Mesendoderm (in vitro differentiated cells): ENCODE measurements at regions not wholly inside any gene's neighbourhood (a gene's known extent, or its start where the extent isn't known, plus 50 kb on each side); places are given as distances from the start of the nearest gene placed in this dataset.

ENCODE experiments used
- DNase-seq: peaks from one replicate; pipeline ENCODE4 v3.0.0; 2013
- H2AK5ac ChIP-seq: 2 replicates; pipeline ENCODE4 v1.6.1; 2013; ENCODE audit warnings: low read length, inconsistent platforms
- H2BK120ac ChIP-seq: 2 replicates; pipeline ENCODE4 v1.6.1; 2013; ENCODE audit warnings: low read depth, mild to moderate bottlenecking, low read length, moderate library complexity, mixed read lengths
- H2BK15ac ChIP-seq: replicated peaks from 2 replicates; pipeline ENCODE4 v1.6.1; 2013; ENCODE audit warnings: low read depth, mild to moderate bottlenecking, moderate library complexity
- H2BK5ac ChIP-seq: 2 replicates; pipeline ENCODE4 v1.6.1; 2013; ENCODE audit warnings: low read length, inconsistent platforms
- H3K18ac ChIP-seq: 2 replicates; pipeline ENCODE4 v1.6.1; 2013; ENCODE audit warnings: mild to moderate bottlenecking, low read length, mixed read lengths
- H3K23ac ChIP-seq: one replicate; pipeline ENCODE4 v1.6.1; 2013; ENCODE audit warnings: low read length
- H3K27ac ChIP-seq: 2 replicates; pipeline ENCODE4 v1.5.1; 2013; ENCODE audit warnings: low read depth, mild to moderate bottlenecking, inconsistent platforms, low read length, moderate library complexity
- H3K27me3 ChIP-seq: 2 replicates; pipeline ENCODE4 v1.6.1; 2013; ENCODE audit warnings: low read length, control low read depth, mild to moderate bottlenecking, inconsistent platforms; ENCODE audit not compliant: insufficient read depth, poor library complexity
- H3K36me3 ChIP-seq: 2 replicates; pipeline ENCODE4 v1.6.1; 2013; ENCODE audit warnings: low read length, inconsistent platforms; ENCODE audit not compliant: control insufficient read depth, insufficient read depth
- H3K4ac ChIP-seq: one replicate; pipeline ENCODE4 v1.6.1; 2013; ENCODE audit warnings: low read depth, mild to moderate bottlenecking, low read length, moderate library complexity
- H3K4me1 ChIP-seq: 2 replicates; pipeline ENCODE4 v1.6.1; 2013; ENCODE audit warnings: low read depth, low read length, inconsistent platforms; ENCODE audit not compliant: control insufficient read depth
- H3K4me2 ChIP-seq: 2 replicates; pipeline ENCODE4 v1.6.1; 2013; ENCODE audit warnings: low read length
- H3K4me3 ChIP-seq: 2 replicates; pipeline ENCODE4 v1.5.1; 2013; ENCODE audit warnings: mild to moderate bottlenecking, low read length
- H3K56ac ChIP-seq: one replicate; pipeline ENCODE4 v1.6.1; 2013; ENCODE audit warnings: low read length
- H3K79me1 ChIP-seq: 2 replicates; pipeline ENCODE4 v1.6.1; 2013; ENCODE audit warnings: low read length, inconsistent platforms
- H3K79me2 ChIP-seq: 2 replicates; pipeline ENCODE4 v1.6.1; 2013; ENCODE audit warnings: mild to moderate bottlenecking, low read length; ENCODE audit not compliant: control insufficient read depth, insufficient read depth
- H3K9ac ChIP-seq: 2 replicates; pipeline ENCODE4 v1.6.1; 2013; ENCODE audit warnings: low read length, inconsistent platforms
- H4K5ac ChIP-seq: one replicate; pipeline ENCODE4 v1.6.1; 2013; ENCODE audit warnings: low read length
- H4K8ac ChIP-seq: one replicate; pipeline ENCODE4 v1.6.1; 2013; ENCODE audit warnings: low read depth, mild to moderate bottlenecking, control low read depth, low read length, moderate library complexity
- WGBS: extraction: QIAGEN DNeasy Blood & Tissue Kit; methylation state at CpG from one replicate; pipeline ENCODE4 v1.1.7; 2013; ENCODE audit warnings: low lambda C conversion rate, missing lambda C conversion rate; ENCODE audit not compliant: insufficient coverage; ENCODE audit errors: extremely low coverage; 5-methylcytosine and 5-hydroxymethylcytosine counted together

- H3K4me2 ChIP-seq: no peak overlapping the region
- no peaks in the 10 kb centered on the region for H3K36me3 ChIP-seq
- H2BK15ac ChIP-seq: no peak overlapping the region
- no peaks in the 10 kb centered on the region for H3K79me2 ChIP-seq
- H3K27me3 ChIP-seq: no peaks in the 10 kb centered on the region
- H3K23ac ChIP-seq: no peak overlapping the region
- peak; percentile 97 for DNase-seq
- no peaks in the 10 kb centered on the region for H3K79me1 ChIP-seq
- no peak overlapping the region for H2BK5ac ChIP-seq
- H3K27ac ChIP-seq: peak overlapping the region; percentile 46
- peaks cover 7% of the 10 kb centered on the region for H3K4me1 ChIP-seq
- no peak overlapping the region for H2BK120ac ChIP-seq
- H3K56ac ChIP-seq: peak overlapping the region; percentile 25
- H2AK5ac ChIP-seq: no peak overlapping the region
- H4K5ac ChIP-seq: no peak overlapping the region
- no peak overlapping the region for H3K4ac ChIP-seq
- H3K4me3 ChIP-seq: no peak overlapping the region
- WGBS: no CpG with 5 or more reads among the region's 12 CpGs
- H3K9ac ChIP-seq: no peak overlapping the region
- peak overlapping the region; percentile 7 for H3K18ac ChIP-seq
- H4K8ac ChIP-seq: no peak overlapping the region
Measured at GRCh38 chr17:72338847-72339790, 218.3 kb downstream of the SOX9 start.

- Histone ChIP-seq H3K4me2 (no peak overlapping the region), H2AK5ac (no peak overlapping the region), H3K18ac (no peak overlapping the region), H3K79me1 (no peaks in the 10 kb centered on the region), H3K9ac (no peak overlapping the region), H3K27me3 (no peaks in the 10 kb centered on the region), H2BK15ac (no peak overlapping the region), H4K5ac (no peak overlapping the region), H2BK120ac (no peak overlapping the region), H3K4ac (no peak overlapping the region), H3K23ac (no peak overlapping the region), H3K36me3 (no peaks in the 10 kb centered on the region), H3K4me3 (no peak overlapping the region), H2BK5ac (no peak overlapping the region), H3K79me2 (no peaks in the 10 kb centered on the region), H3K4me1 (peaks cover 7% of the 10 kb centered on the region), H4K8ac (no peak overlapping the region), H3K27ac (no peak overlapping the region), H3K56ac (no peak overlapping the region)
- no CpG with 5 or more reads among the region's 6 CpGs for WGBS
- no peak for DNase-seq
Measured at GRCh38 chr17:72340836-72341235, 220.0 kb downstream of the SOX9 start.

- H3K4me3 ChIP-seq: no peak overlapping the region
- H2BK5ac ChIP-seq: no peak overlapping the region
- no peaks in the 10 kb centered on the region for H3K79me2 ChIP-seq
- no peak overlapping the region for H3K4ac ChIP-seq
- no peak overlapping the region for H2BK15ac ChIP-seq
- no peak overlapping the region for H2BK120ac ChIP-seq
- H3K79me1 ChIP-seq: no peaks in the 10 kb centered on the region
- H3K27me3 ChIP-seq: no peaks in the 10 kb centered on the region
- no peak overlapping the region for H3K27ac ChIP-seq
- H3K56ac ChIP-seq: no peak overlapping the region
- WGBS: no CpG with 5 or more reads among the region's 5 CpGs
- DNase-seq: peak; percentile 43
- H3K18ac ChIP-seq: no peak overlapping the region
- no peak overlapping the region for H3K4me2 ChIP-seq
- no peak overlapping the region for H3K23ac ChIP-seq
- H3K9ac ChIP-seq: no peak overlapping the region
- H4K5ac ChIP-seq: no peak overlapping the region
- no peaks in the 10 kb centered on the region for H3K36me3 ChIP-seq
- no peak overlapping the region for H2AK5ac ChIP-seq
- peaks cover 5% of the 10 kb centered on the region for H3K4me1 ChIP-seq
- no peak overlapping the region for H4K8ac ChIP-seq
Measured at GRCh38 chr17:72342061-72342460, 221.2 kb downstream of the SOX9 start.

- no peak overlapping the region for H3K23ac ChIP-seq
- no peaks in the 10 kb centered on the region for H3K79me1 ChIP-seq
- H3K36me3 ChIP-seq: no peaks in the 10 kb centered on the region
- H3K79me2 ChIP-seq: no peaks in the 10 kb centered on the region
- H2AK5ac ChIP-seq: no peak overlapping the region
- H3K9ac ChIP-seq: no peak overlapping the region
- H4K8ac ChIP-seq: no peak overlapping the region
- H3K4ac ChIP-seq: no peak overlapping the region
- no CpG with 5 or more reads among the region's 28 CpGs for WGBS
- DNase-seq: peak; percentile 74
- H2BK120ac ChIP-seq: no peak overlapping the region
- H2BK15ac ChIP-seq: no peak overlapping the region
- no peak overlapping the region for H3K27ac ChIP-seq
- no peak overlapping the region for H3K4me2 ChIP-seq
- no peak overlapping the region for H3K18ac ChIP-seq
- no peak overlapping the region for H3K56ac ChIP-seq
- H2BK5ac ChIP-seq: no peak overlapping the region
- H4K5ac ChIP-seq: no peak overlapping the region
- no peak overlapping the region for H3K4me3 ChIP-seq
- peaks cover 5% of the 10 kb centered on the region for H3K4me1 ChIP-seq
- H3K27me3 ChIP-seq: no peaks in the 10 kb centered on the region
Measured at GRCh38 chr17:72342627-72343527, 222.1 kb downstream of the SOX9 start.

DNA sequence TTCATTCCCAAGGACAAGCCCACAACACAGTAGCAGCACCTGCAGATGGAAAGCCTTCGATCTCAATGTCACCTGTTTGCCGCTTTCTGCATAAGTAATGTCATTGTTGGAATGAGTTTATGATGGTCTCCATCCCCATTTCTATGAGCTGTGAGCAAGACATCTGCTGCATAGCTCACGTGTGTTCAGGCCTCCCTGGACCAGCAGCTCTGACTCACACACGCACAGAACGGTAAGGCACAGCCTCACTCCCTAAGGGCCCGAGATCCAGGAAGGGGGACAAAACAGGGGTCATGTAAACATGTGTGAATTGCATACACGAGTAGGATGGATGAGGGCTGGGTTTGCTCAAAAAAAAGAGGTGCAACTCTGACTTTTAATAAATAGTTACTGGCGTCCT is 223.1 kb downstream of the SOX9 start:
- no peak overlapping the region for H3K4ac ChIP-seq
- no CpG with 5 or more reads among the region's 8 CpGs for WGBS
- H3K9ac ChIP-seq: no peak overlapping the region
- H3K27ac ChIP-seq: no peak overlapping the region
- H2AK5ac ChIP-seq: no peak overlapping the region
- no peaks in the 10 kb centered on the region for H3K36me3 ChIP-seq
- H2BK120ac ChIP-seq: no peak overlapping the region
- no peak overlapping the region for H3K4me2 ChIP-seq
- no peaks in the 10 kb centered on the region for H3K27me3 ChIP-seq
- H3K4me1 ChIP-seq: peaks cover 2% of the 10 kb centered on the region
- no peak overlapping the region for H3K4me3 ChIP-seq
- no peaks in the 10 kb centered on the region for H3K79me2 ChIP-seq
- H2BK5ac ChIP-seq: no peak overlapping the region
- H4K8ac ChIP-seq: no peak overlapping the region
- no peaks in the 10 kb centered on the region for H3K79me1 ChIP-seq
- DNase-seq: no peak
- no peak overlapping the region for H2BK15ac ChIP-seq
- no peak overlapping the region for H3K56ac ChIP-seq
- H4K5ac ChIP-seq: no peak overlapping the region
- H3K23ac ChIP-seq: no peak overlapping the region
- no peak overlapping the region for H3K18ac ChIP-seq
